Progenitor cell of endocrine pancreas (in vitro differentiated cells): ENCODE measurements at regions not wholly inside any gene's neighbourhood (a gene's known extent, or its start where the extent isn't known, plus 50 kb on each side); places are given as distances from the start of the nearest gene placed in this dataset.

Experiments used
- DNase-seq: peaks from one replicate; pipeline ENCODE4 v3.0.0; 2021; ENCODE audit warnings: low spot score; ENCODE audit not compliant: unreplicated experiment
- H3K27ac Mint-ChIP-seq: 2 replicates; pipeline ENCODE4 v1.8.0; 2021; ENCODE audit warnings: mild to moderate bottlenecking, moderate library complexity, mixed read lengths
- H3K27me3 Mint-ChIP-seq: 2 replicates; pipeline ENCODE4 v1.8.0; 2021; ENCODE audit warnings: mixed read lengths
- H3K36me3 Mint-ChIP-seq: 2 replicates; pipeline ENCODE4 v1.8.0; 2022; ENCODE audit warnings: mixed read lengths; ENCODE audit not compliant: insufficient read depth
- H3K4me1 Mint-ChIP-seq: 2 replicates; pipeline ENCODE4 v1.8.0; 2021; ENCODE audit warnings: low read depth, mixed read lengths
- H3K4me3 Mint-ChIP-seq: 2 replicates; pipeline ENCODE4 v1.8.0; 2021; ENCODE audit warnings: low read depth, mild to moderate bottlenecking, moderate library complexity, mixed read lengths
- H3K9me3 Mint-ChIP-seq: 2 replicates; pipeline ENCODE4 v1.8.0; 2021; ENCODE audit warnings: low read depth, mixed read lengths
- TF ChIP-seq, protein P1 (sequence below): fragments of 200-600 bp; sonication (generic); IDR thresholded peaks from one replicate; pipeline ENCODE4 v1.5.0; 2021; ENCODE audit warnings: antibody characterized with exemption, mild to moderate bottlenecking; ENCODE audit not compliant: unreplicated experiment

DNA sequence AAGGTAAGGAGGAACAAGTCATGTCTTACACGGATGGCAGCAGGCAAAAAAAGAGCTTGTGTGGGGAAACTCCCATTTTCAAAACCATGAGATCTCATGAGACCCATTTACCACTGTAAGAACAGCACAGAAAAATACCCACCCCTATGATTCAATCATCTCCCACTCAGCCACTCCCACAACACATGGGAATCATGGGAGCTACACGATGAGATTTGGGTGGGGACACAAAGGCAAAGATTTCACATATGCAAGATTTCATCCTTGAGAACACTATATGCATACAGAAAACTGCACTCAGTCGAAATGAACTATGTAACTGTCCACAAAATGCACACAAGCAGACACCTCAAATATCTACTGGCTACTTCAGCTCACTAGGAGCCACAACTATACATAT, 480.6 kb upstream of the BTBD3 start:
- TF ChIP-seq, protein P1, sequence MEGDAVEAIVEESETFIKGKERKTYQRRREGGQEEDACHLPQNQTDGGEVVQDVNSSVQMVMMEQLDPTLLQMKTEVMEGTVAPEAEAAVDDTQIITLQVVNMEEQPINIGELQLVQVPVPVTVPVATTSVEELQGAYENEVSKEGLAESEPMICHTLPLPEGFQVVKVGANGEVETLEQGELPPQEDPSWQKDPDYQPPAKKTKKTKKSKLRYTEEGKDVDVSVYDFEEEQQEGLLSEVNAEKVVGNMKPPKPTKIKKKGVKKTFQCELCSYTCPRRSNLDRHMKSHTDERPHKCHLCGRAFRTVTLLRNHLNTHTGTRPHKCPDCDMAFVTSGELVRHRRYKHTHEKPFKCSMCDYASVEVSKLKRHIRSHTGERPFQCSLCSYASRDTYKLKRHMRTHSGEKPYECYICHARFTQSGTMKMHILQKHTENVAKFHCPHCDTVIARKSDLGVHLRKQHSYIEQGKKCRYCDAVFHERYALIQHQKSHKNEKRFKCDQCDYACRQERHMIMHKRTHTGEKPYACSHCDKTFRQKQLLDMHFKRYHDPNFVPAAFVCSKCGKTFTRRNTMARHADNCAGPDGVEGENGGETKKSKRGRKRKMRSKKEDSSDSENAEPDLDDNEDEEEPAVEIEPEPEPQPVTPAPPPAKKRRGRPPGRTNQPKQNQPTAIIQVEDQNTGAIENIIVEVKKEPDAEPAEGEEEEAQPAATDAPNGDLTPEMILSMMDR: no peak
- H3K27me3 Mint-ChIP-seq: no peaks in the 10 kb centered on the region
- DNase-seq: no peak
- peaks cover 23% of the 10 kb centered on the region for H3K9me3 Mint-ChIP-seq
- H3K27ac Mint-ChIP-seq: no peak overlapping the region
- no peak overlapping the region for H3K4me3 Mint-ChIP-seq
- no peaks in the 10 kb centered on the region for H3K4me1 Mint-ChIP-seq
- H3K36me3 Mint-ChIP-seq: peaks cover 3% of the 10 kb centered on the region

DNA sequence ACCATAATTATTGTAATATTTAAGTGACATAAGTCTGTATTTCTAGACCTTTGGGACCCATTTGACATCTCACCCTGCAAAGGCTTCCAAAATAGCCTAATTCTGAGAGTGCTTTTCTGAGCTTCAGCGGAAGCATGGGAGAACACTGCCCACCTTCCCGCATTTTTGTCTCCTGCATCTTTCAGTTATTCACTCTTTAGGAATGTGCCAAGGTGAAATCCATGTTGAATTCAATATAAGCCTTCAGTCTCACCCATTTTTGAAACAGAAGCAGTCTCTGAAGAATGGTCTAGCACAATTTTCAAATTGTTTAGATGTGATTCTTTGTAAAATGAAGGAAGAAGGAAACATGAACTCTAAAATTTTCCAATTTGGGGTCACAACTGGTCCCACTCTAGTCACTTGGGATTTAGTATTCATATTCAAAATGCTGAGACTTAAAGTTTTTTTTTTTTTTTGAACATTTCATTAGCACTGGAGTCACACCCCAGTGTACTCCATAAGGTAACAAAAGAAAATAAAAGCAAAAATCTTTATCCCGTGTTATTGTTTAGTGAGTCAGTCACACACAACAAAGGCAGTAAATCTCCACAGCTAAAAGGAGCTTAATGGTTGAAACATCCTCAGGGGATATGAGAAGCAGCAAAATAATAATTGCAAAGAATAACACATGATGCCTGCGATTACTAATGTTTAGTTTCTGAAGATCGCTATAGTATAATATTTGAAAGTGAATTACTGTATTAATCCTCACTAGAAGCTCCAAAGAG, 479.9 kb upstream of the BTBD3 start:
- Mint-ChIP-seq H3K4me3 (no peak overlapping the region), H3K9me3 (peaks cover 23% of the 10 kb centered on the region), H3K36me3 (peaks cover 3% of the 10 kb centered on the region), H3K4me1 (peaks cover under 1% of the 10 kb centered on the region), H3K27me3 (no peaks in the 10 kb centered on the region), H3K27ac (no peak overlapping the region)
- TF ChIP-seq, protein P1: no peak
- DNase-seq: no peak

- TF ChIP-seq, protein P1: no peak
- Mint-ChIP-seq H3K36me3 (peaks cover 3% of the 10 kb centered on the region), H3K9me3 (peaks cover 23% of the 10 kb centered on the region), H3K4me1 (peaks cover 5% of the 10 kb centered on the region), H3K27me3 (no peaks in the 10 kb centered on the region), H3K4me3 (no peak overlapping the region), H3K27ac (no peak overlapping the region)
- DNase-seq: no peak
These were observed 479.3 kb upstream of the BTBD3 start for GRCh38 chr20:11438412-11438811.

DNA sequence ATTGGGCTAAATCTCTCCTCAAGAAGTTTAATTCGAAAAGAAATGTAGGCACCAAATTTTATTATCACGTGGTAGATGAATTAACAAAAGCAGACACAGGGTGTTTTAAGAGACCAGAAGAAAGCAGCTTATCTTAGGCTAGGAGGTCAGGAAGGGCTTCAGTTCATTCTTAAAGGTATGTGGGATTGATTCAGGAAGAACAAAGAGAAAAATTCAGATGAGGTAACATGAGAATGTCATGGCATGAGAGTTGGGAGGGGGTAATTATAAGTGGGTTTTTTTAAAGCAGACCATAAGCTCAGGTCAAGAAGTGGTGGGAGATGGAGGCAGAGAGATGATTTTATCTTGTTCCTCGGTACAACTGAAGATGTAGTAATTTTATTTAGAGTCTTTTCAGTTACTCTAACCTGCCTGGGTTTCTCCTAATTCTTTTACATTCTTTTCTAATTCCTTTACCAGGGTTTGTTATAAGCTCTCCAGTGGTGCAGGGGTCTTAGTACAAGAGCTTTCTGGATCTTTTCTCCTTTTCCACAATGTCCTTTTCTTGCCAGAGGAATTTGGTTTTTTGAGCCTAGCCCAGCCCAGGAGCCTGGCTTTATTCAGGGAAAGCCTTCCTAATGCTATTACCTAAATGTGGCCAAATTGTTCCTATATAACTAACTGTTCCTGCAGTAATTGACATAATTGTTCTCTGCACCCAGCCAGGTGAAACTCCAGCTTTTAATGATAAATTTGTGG, 474.1 kb upstream of the BTBD3 start:
- DNase-seq: no peak
- H3K36me3 Mint-ChIP-seq: no peaks in the 10 kb centered on the region
- no peaks in the 10 kb centered on the region for H3K27me3 Mint-ChIP-seq
- H3K27ac Mint-ChIP-seq: no peak overlapping the region
- TF ChIP-seq, protein P1: no peak
- no peaks in the 10 kb centered on the region for H3K9me3 Mint-ChIP-seq
- no peak overlapping the region for H3K4me3 Mint-ChIP-seq
- H3K4me1 Mint-ChIP-seq: peaks cover 11% of the 10 kb centered on the region

DNA sequence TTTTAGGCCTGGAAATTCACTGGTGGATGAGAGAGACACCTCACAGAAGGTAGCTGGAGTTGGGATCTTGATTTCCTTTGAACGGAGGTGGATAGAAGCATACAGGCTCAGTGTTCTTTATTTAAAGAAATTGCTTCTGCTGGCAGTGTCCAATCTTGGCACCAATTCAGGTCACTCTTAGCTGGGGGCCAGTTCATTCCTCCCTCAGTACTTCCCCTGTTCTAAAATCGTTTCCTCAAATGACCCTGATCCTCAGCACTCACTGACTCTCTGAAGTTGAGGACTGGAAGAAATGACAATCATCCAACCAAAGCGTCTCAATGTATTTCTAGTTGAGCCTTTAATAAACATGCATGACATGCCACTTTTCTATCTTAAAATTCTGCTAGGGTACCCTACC, 472.5 kb upstream of the BTBD3 start:
- Mint-ChIP-seq H3K9me3 (no peaks in the 10 kb centered on the region), H3K4me1 (peaks cover 11% of the 10 kb centered on the region), H3K36me3 (no peaks in the 10 kb centered on the region), H3K27ac (no peak overlapping the region), H3K4me3 (no peak overlapping the region), H3K27me3 (no peaks in the 10 kb centered on the region)
- TF ChIP-seq, protein P1: no peak
- no peak for DNase-seq
